B cell (primary cell): ENCODE measurements at regions not wholly inside any gene's neighbourhood (a gene's known extent, or its start where the extent isn't known, plus 50 kb on each side); places are given as distances from the start of the nearest gene placed in this dataset.

Experiments used
- ATAC-seq: fragments of 200-7000 bp; cut with Tn5 transposase; one replicate; pipeline ENCODE4 v1.10.0; 2021; ENCODE audit warnings: low read depth, mild to moderate bottlenecking, moderate number of reproducible peaks, moderate library complexity
- CTCF ChIA-PET: fragments of 350-600 bp; sonication (Branson Sonifier 250); formaldehyde crosslinking; loops from one replicate; lab custom pipeline; 2021; ENCODE audit warnings: antibody characterized with exemption, inconsistent platforms; lab: Charles Lee
- POLR2A ChIA-PET: fragments of 350-600 bp; sonication (Branson Sonifier 250); formaldehyde crosslinking; loops from one replicate; lab custom pipeline; 2021; ENCODE audit warnings: antibody characterized with exemption; lab: Charles Lee
- DNase-seq: peaks from one replicate; pipeline ENCODE4 v3.0.0; 2013
- H2AFZ ChIP-seq: 2 replicates; pipeline ENCODE4 v1.6.1; 2012; ENCODE audit warnings: mild to moderate bottlenecking, low read depth, low read length; ENCODE audit not compliant: insufficient read depth, poor library complexity, severe bottlenecking
- H3K27ac ChIP-seq, 2 donors: 1 replicate in 1 of 2; 2 replicates in 1 of 2; pipeline ENCODE4 v1.5.1; 2012 to 2013; ENCODE audit warnings: low read length in 2 of 2, mild to moderate bottlenecking in 2 of 2, moderate library complexity in 1 of 2
- H3K27me3 ChIP-seq, 4 experiments: fragments of 200-600 bp in 1 of 4; sonication (generic) in 1 of 4; replicated peaks in 1 of 4; 1 replicate in 2 of 4; 2 replicates in 2 of 4; pipeline versions ENCODE4 v1.6.1 to v1.7.0; 2013 to 2016; ENCODE audit warnings: low read length in 3 of 4, mild to moderate bottlenecking in 2 of 4, mixed read lengths in 1 of 4, moderate library complexity in 1 of 4; ENCODE audit not compliant: insufficient read depth in 4 of 4, control insufficient read depth in 3 of 4; ENCODE audit errors: control extremely low read depth in 1 of 4
- H3K36me3 ChIP-seq, 2 experiments: replicated peaks in 1 of 2; 1 replicate in 1 of 2; 2 replicates in 1 of 2; pipeline versions ENCODE4 v1.6.1 to v1.7.1; 2013; ENCODE audit warnings: low read length in 1 of 2; ENCODE audit not compliant: insufficient read depth in 2 of 2, control insufficient read depth in 1 of 2; ENCODE audit errors: control extremely low read depth in 1 of 2, extremely low read depth in 1 of 2
- H3K4me1 ChIP-seq, 2 donors: fragments of 200-600 bp in 1 of 2; sonication (generic) in 1 of 2; 1 replicate in 1 of 2; 2 replicates in 1 of 2; pipeline versions ENCODE4 v1.5.1 to v1.6.1; 2013 to 2017; ENCODE audit warnings: low read length in 2 of 2; ENCODE audit not compliant: control insufficient read depth in 2 of 2, insufficient read depth in 2 of 2
- H3K4me2 ChIP-seq: replicated peaks from 2 replicates; pipeline ENCODE3; 2012; ENCODE audit warnings: mild to moderate bottlenecking, low read depth, low read length; ENCODE audit not compliant: poor library complexity, severe bottlenecking
- H3K4me3 ChIP-seq, 5 experiments: fragments of 200-600 bp in 1 of 5; sonication (generic) in 1 of 5; 1 replicate in 3 of 5; 2 replicates in 2 of 5; pipeline versions ENCODE4 v1.5.1 to v1.7.0; 2011 to 2016; ENCODE audit warnings: low read length in 4 of 5, mild to moderate bottlenecking in 4 of 5, low read depth in 2 of 5, control low read depth in 1 of 5, moderate library complexity in 1 of 5; ENCODE audit not compliant: insufficient read depth in 1 of 5; ENCODE audit errors: control extremely low read depth in 1 of 5, extremely low read depth in 1 of 5
- H3K79me2 ChIP-seq: fragments of 200-600 bp; sonication (generic); one replicate; pipeline ENCODE4 v1.6.0; 2016; ENCODE audit warnings: low read length; ENCODE audit not compliant: control insufficient read depth, insufficient read depth
- H3K9ac ChIP-seq: fragments of 200-600 bp; sonication (generic); 2 replicates; pipeline ENCODE4 v1.6.1; 2017; ENCODE audit warnings: mild to moderate bottlenecking, low read length, moderate library complexity
- H3K9me3 ChIP-seq, 3 donors: one replicate each; pipeline versions ENCODE4 v1.6.1 to v1.7.1; 2013; ENCODE audit warnings: low read length in 2 of 3; ENCODE audit not compliant: control insufficient read depth in 2 of 3, insufficient read depth in 1 of 3; ENCODE audit errors: control extremely low read depth in 1 of 3
- H4K20me1 ChIP-seq: 2 replicates; pipeline ENCODE4 v1.6.0; 2012; ENCODE audit warnings: mild to moderate bottlenecking, low read length; ENCODE audit not compliant: insufficient read depth, control insufficient read depth, poor library complexity, severe bottlenecking
- H3K27ac Mint-ChIP-seq: one replicate; pipeline ENCODE4 v1.8.0; 2021; ENCODE audit warnings: mixed read lengths
- H3K27me3 Mint-ChIP-seq: one replicate; pipeline ENCODE4 v1.8.0; 2021; ENCODE audit warnings: mixed read lengths
- H3K4me1 Mint-ChIP-seq: one replicate; pipeline ENCODE4 v1.8.0; 2021; ENCODE audit warnings: mixed read lengths
- H3K4me3 Mint-ChIP-seq: one replicate; pipeline ENCODE4 v1.8.0; 2021; ENCODE audit warnings: mixed read lengths
- H3K9me3 Mint-ChIP-seq: one replicate; pipeline ENCODE4 v1.8.0; 2022; ENCODE audit warnings: mixed read lengths; ENCODE audit not compliant: insufficient read depth
- CTCF ChIP-seq: fragments of 200-600 bp; IDR thresholded peaks from one replicate; pipeline ENCODE4 v1.8.0; 2022; ENCODE audit warnings: antibody characterized with exemption, mild to moderate bottlenecking
- EZH2 ChIP-seq: IDR thresholded peaks from 2 replicates; pipeline ENCODE4 v1.6.1; 2012; ENCODE audit warnings: borderline replicate concordance, low read depth, mild to moderate bottlenecking, moderate library complexity, low read length; ENCODE audit not compliant: insufficient read depth, poor library complexity, severe bottlenecking
- WGBS: methylation state at CpG from one replicate; pipeline ENCODE4 v1.1.5; 2013; ENCODE audit warnings: missing lambda C conversion rate; ENCODE audit not compliant: insufficient coverage; 5-methylcytosine and 5-hydroxymethylcytosine counted together
- intact Hi-C: fragments of 100-400 bp; cut with micrococcal nuclease; formaldehyde crosslinking; loops from one replicate; pipeline ENCODE4 v1.10.0; 2022

GRCh38 chr9:38296807-38297206 is 95.7 kb upstream of the ALDH1B1 start:
- TF ChIP-seq EZH2 (no peak), CTCF (no peak)
- Mint-ChIP-seq H3K9me3 (no peaks in the 10 kb centered on the region), H3K27me3 (peaks cover 13% of the 10 kb centered on the region), H3K27ac (no peak overlapping the region), H3K4me3 (no peak overlapping the region), H3K4me1 (no peaks in the 10 kb centered on the region)
- Histone ChIP-seq H3K27ac (no peak overlapping the region), H3K9me3 (no peaks in the 10 kb centered on the region), H3K36me3 (no peaks in the 10 kb centered on the region), H3K79me2 (no peaks in the 10 kb centered on the region), H2AFZ (no peak overlapping the region), H3K4me3 (no peak overlapping the region), H3K27me3 (peaks cover 0 to 3% (median 0%) of the 10 kb centered on the region in 4 experiments), H3K4me2 (no peak overlapping the region), H3K9ac (no peak overlapping the region), H3K4me1 (no peaks in the 10 kb centered on the region), H4K20me1 (no peaks in the 10 kb centered on the region)
- 100% methylated on average over 1 of the region's 1 CpG for WGBS
- intact Hi-C loops = no loop called here
- DNase-seq (no peak), ATAC-seq (no peak)
- ChIA-PET CTCF (no interaction called here), POLR2A (no interaction called here)

GRCh38 chr9:38295764-38296163 is 96.7 kb upstream of the ALDH1B1 start:
- H2AFZ ChIP-seq = no peak overlapping the region
- Mint-ChIP-seq H3K27ac (no peak overlapping the region), H3K27me3 (peaks cover 13% of the 10 kb centered on the region), H3K4me3 (no peak overlapping the region), H3K4me1 (no peaks in the 10 kb centered on the region), H3K9me3 (no peaks in the 10 kb centered on the region)
- H3K79me2 ChIP-seq = no peaks in the 10 kb centered on the region
- H3K4me2 ChIP-seq = no peak overlapping the region
- ATAC-seq (no peak), DNase-seq (no peak)
- no peak overlapping the region for H3K27ac ChIP-seq
- TF ChIP-seq EZH2 = no peak
- TF ChIP-seq CTCF = no peak
- no peaks in the 10 kb centered on the region for H3K9me3 ChIP-seq
- no peak overlapping the region for H3K4me3 ChIP-seq
- H3K9ac ChIP-seq = no peak overlapping the region
- no peaks in the 10 kb centered on the region for H4K20me1 ChIP-seq
- CTCF ChIA-PET = no interaction called here
- H3K4me1 ChIP-seq = no peaks in the 10 kb centered on the region
- no peaks in the 10 kb centered on the region for H3K36me3 ChIP-seq
- WGBS = 88% methylated on average over 2 of the region's 3 CpGs
- H3K27me3 ChIP-seq = peaks cover 0 to 3% (median 0%) of the 10 kb centered on the region in 4 experiments
- POLR2A ChIA-PET = no interaction called here
- intact Hi-C loops = no loop called here
